Peyer's patch (tissue), 4 donors: ENCODE measurements at regions not wholly inside any gene's neighbourhood (a gene's known extent, or its start where the extent isn't known, plus 50 kb on each side); places are given as distances from the start of the nearest gene placed in this dataset.

Source experiments
- POLR2A ChIP-seq, 2 donors: fragments of 450-650 bp; IDR thresholded peaks; one replicate each; pipeline ENCODE4 v1.5.1; 2017; ENCODE audit warnings: antibody characterized with exemption in 2 of 2, mild to moderate bottlenecking in 2 of 2, moderate library complexity in 2 of 2
- TF ChIP-seq, protein P1 (sequence below), 6 experiments: fragments of 450-650 bp in 4 of 6; fragments of 200-600 bp in 2 of 6; sonication (generic) in 1 of 6; IDR thresholded peaks; one replicate each; pipeline ENCODE4 v1.5.1; 2017 to 2019; ENCODE audit warnings: antibody characterized with exemption in 6 of 6, mild to moderate bottlenecking in 3 of 6, moderate library complexity in 1 of 6

DNA sequence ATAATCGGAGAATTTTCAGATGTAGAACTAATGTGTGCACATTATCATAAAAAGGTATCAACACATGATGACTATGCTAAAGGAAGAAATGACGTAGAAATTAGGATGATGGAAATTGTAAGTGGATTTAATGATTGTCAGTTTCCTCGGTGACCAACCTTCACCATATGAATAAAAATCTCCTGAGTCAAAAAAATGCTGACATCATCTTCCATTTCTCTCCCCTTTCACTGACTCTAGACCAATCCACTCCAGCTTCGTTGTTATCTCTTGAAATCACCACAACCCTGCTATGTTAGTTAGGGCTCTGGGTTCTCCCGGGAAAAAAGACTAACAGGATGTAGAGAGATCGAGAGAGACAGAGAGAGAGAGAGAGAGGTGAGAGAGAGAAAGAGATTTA is 204.8 kb upstream of the KYNU start:
- TF ChIP-seq POLR2A (IDR thresholded peaks at IDR 0.05), result no peak
- TF ChIP-seq, protein P1, sequence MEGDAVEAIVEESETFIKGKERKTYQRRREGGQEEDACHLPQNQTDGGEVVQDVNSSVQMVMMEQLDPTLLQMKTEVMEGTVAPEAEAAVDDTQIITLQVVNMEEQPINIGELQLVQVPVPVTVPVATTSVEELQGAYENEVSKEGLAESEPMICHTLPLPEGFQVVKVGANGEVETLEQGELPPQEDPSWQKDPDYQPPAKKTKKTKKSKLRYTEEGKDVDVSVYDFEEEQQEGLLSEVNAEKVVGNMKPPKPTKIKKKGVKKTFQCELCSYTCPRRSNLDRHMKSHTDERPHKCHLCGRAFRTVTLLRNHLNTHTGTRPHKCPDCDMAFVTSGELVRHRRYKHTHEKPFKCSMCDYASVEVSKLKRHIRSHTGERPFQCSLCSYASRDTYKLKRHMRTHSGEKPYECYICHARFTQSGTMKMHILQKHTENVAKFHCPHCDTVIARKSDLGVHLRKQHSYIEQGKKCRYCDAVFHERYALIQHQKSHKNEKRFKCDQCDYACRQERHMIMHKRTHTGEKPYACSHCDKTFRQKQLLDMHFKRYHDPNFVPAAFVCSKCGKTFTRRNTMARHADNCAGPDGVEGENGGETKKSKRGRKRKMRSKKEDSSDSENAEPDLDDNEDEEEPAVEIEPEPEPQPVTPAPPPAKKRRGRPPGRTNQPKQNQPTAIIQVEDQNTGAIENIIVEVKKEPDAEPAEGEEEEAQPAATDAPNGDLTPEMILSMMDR (IDR thresholded peaks at IDR 0.05), result no peak
